Putamen (tissue), 1 donor: ENCODE measurements at regions not wholly inside any gene's neighbourhood (a gene's known extent, or its start where the extent isn't known, plus 50 kb on each side); places are given as distances from the start of the nearest gene placed in this dataset.

ENCODE experiments used
- DNase-seq: peaks from one replicate; pipeline ENCODE4 v3.0.0-alpha.2; 2016; ENCODE audit warnings: low spot score

GRCh38 chr3:144375088-144375487 lies 403.5 kb downstream of the DIPK2A start:
- no peak for DNase-seq

GRCh38 chr3:144380849-144381248 lies 409.2 kb downstream of the DIPK2A start:
- peak; percentile 51 for DNase-seq

GRCh38 chr3:144381607-144382006 lies 410.0 kb downstream of the DIPK2A start:
- DNase-seq = no peak

- DNase-seq = no peak
These were observed 412.8 kb downstream of the DIPK2A start for GRCh38 chr3:144384241-144384979.

GRCh38 chr3:144390786-144391185 lies 419.2 kb downstream of the DIPK2A start:
- DNase-seq = no peak

GRCh38 chr3:144391236-144391635 lies 419.6 kb downstream of the DIPK2A start:
- DNase-seq = no peak

- no peak for DNase-seq
These were observed 422.4 kb downstream of the DIPK2A start for GRCh38 chr3:144394032-144394431.

- no peak for DNase-seq
These were observed 430.8 kb downstream of the DIPK2A start for GRCh38 chr3:144402430-144402829.

- DNase-seq = no peak
These were observed 431.4 kb downstream of the DIPK2A start for GRCh38 chr3:144403040-144403457.

GRCh38 chr3:144407335-144407734 lies 435.7 kb downstream of the DIPK2A start:
- no peak for DNase-seq

GRCh38 chr3:144409319-144409718 lies 437.7 kb downstream of the DIPK2A start:
- DNase-seq = no peak

GRCh38 chr3:144413068-144413467 lies 441.4 kb downstream of the DIPK2A start:
- no peak for DNase-seq

- no peak for DNase-seq
These were observed 443.9 kb downstream of the DIPK2A start for GRCh38 chr3:144415492-144415891.

GRCh38 chr3:144424606-144425005 lies 453.0 kb downstream of the DIPK2A start:
- no peak for DNase-seq

GRCh38 chr3:144426366-144426765 lies 454.7 kb downstream of the DIPK2A start:
- no peak for DNase-seq

- no peak for DNase-seq
These were observed 455.3 kb downstream of the DIPK2A start for GRCh38 chr3:144426967-144427366.

- DNase-seq = no peak
These were observed 458.1 kb downstream of the DIPK2A start for GRCh38 chr3:144429719-144430121.

- no peak for DNase-seq
These were observed 459.5 kb downstream of the DIPK2A start for GRCh38 chr3:144431134-144431533.

GRCh38 chr3:144433006-144433405 lies 461.4 kb downstream of the DIPK2A start:
- no peak for DNase-seq

GRCh38 chr3:144437989-144438388 lies 466.4 kb downstream of the DIPK2A start:
- no peak for DNase-seq

GRCh38 chr3:144444061-144444460 lies 472.4 kb downstream of the DIPK2A start:
- no peak for DNase-seq

GRCh38 chr3:144444546-144444945 lies 472.9 kb downstream of the DIPK2A start:
- no peak for DNase-seq

- no peak for DNase-seq
These were observed 484.3 kb downstream of the DIPK2A start for GRCh38 chr3:144455841-144456440.

GRCh38 chr3:144457758-144458157 lies 486.1 kb downstream of the DIPK2A start:
- no peak for DNase-seq
